SK-N-MC (cell line): ENCODE measurements at regions not wholly inside any gene's neighbourhood (a gene's known extent, or its start where the extent isn't known, plus 50 kb on each side); places are given as distances from the start of the nearest gene placed in this dataset.

Source experiments
- DNase-seq: peaks from one replicate; pipeline ENCODE4 v3.0.0-alpha.2; 2011; ENCODE audit warnings: low read depth, low spot score
- H3K27ac ChIP-seq: fragments of 200-600 bp; sonication (generic); 2 replicates; pipeline ENCODE4 v1.5.1; 2016; ENCODE audit warnings: mixed run types
- H3K36me3 ChIP-seq: fragments of 200-600 bp; sonication (generic); 2 replicates; pipeline ENCODE4 v1.6.1; 2017; ENCODE audit warnings: antibody characterized with exemption, low read length, mixed read lengths; ENCODE audit not compliant: insufficient read depth
- H3K4me3 ChIP-seq: fragments of 200-600 bp; sonication (generic); 2 replicates; pipeline ENCODE4 v1.5.1; 2016
- H3K9ac ChIP-seq: fragments of 200-600 bp; sonication (generic); 2 replicates; pipeline ENCODE4 v1.8.0; 2017; ENCODE audit warnings: mixed run types, mixed read lengths; ENCODE audit not compliant: insufficient read length
- H3K9me3 ChIP-seq: fragments of 200-600 bp; sonication (generic); 2 replicates; pipeline ENCODE4 v1.6.1; 2017; ENCODE audit warnings: low read depth, mild to moderate bottlenecking, antibody characterized with exemption, low read length, moderate library complexity, mixed read lengths
- EZH2 ChIP-seq: fragments of 200-600 bp; sonication (generic); IDR thresholded peaks from one replicate; pipeline ENCODE4 v1.6.1; 2017; ENCODE audit warnings: antibody characterized with exemption
- FOXP2 ChIP-seq: optimal IDR thresholded peaks from 2 replicates; pipeline ENCODE3; 2011; ENCODE audit warnings: mild to moderate bottlenecking, moderate library complexity; ENCODE audit not compliant: insufficient read depth; ENCODE audit errors: extremely low read length, control extremely low read depth
- POLR2AphosphoS5 ChIP-seq: IDR thresholded peaks from 2 replicates; pipeline ENCODE4 v1.6.1; 2012; ENCODE audit warnings: mild to moderate bottlenecking, low read depth, low read length, borderline replicate concordance

GRCh38 chr2:14517731-14518130 lies 114.8 kb upstream of the LRATD1 start:
- H3K9me3 ChIP-seq, result no peaks in the 10 kb centered on the region
- H3K36me3 ChIP-seq, result no peaks in the 10 kb centered on the region
- DNase-seq, result no peak
- H3K9ac ChIP-seq, result no peak overlapping the region
- H3K27ac ChIP-seq, result no peak overlapping the region
- no peak overlapping the region for H3K4me3 ChIP-seq
- TF ChIP-seq POLR2AphosphoS5 (no peak), FOXP2 (no peak), EZH2 (no peak)

GRCh38 chr2:14520385-14520945 lies 112.1 kb upstream of the LRATD1 start:
- no peaks in the 10 kb centered on the region for H3K9me3 ChIP-seq
- H3K27ac ChIP-seq, result no peak overlapping the region
- no peak for DNase-seq
- H3K9ac ChIP-seq, result no peak overlapping the region
- H3K36me3 ChIP-seq, result no peaks in the 10 kb centered on the region
- TF ChIP-seq POLR2AphosphoS5 (no peak), FOXP2 (no peak), EZH2 (no peak)
- H3K4me3 ChIP-seq, result no peak overlapping the region

DNA sequence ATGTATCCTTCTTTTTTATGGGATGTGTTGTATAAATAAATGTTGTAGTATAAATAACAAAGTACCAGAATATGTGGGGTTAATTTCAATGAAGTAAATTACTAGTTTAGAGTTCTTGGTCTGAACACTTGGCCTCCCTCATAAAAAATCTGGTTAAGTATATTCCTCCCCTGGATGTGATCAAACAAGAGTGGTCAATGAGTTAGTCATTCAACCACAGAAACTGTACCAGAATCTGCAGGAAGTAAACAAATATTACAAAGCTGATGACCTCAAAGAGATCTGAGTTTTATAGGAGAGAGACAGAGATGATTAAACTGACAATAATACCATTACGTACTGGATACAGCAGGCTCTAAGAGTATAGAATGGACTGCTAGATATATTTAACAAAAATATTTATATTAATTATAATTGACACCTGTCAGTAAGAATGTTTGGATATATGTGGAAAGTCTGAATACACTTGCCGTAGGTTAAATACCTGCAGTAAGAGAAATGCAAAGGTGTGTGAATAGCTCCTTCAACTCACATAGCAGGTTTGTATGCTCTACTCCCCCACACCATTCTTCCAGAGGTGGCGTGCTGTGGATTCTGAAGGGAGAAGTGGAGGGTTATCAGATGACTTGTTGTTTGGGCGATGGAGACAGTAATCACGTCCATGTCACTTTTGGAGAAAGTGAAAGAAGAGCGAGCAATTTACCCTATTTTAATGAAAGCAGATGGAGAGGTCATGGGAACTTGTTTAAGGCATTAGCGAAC lies 108.3 kb upstream of the LRATD1 start:
- Histone ChIP-seq H3K27ac (no peak overlapping the region), H3K36me3 (no peaks in the 10 kb centered on the region), H3K9ac (no peak overlapping the region), H3K4me3 (no peak overlapping the region), H3K9me3 (no peaks in the 10 kb centered on the region)
- DNase-seq, result no peak
- TF ChIP-seq FOXP2 (no peak), POLR2AphosphoS5 (no peak), EZH2 (no peak)

GRCh38 chr2:14524803-14525080 lies 107.8 kb upstream of the LRATD1 start:
- no peak overlapping the region for H3K27ac ChIP-seq
- DNase-seq, result no peak
- H3K4me3 ChIP-seq, result no peak overlapping the region
- no peaks in the 10 kb centered on the region for H3K9me3 ChIP-seq
- H3K9ac ChIP-seq, result no peak overlapping the region
- no peaks in the 10 kb centered on the region for H3K36me3 ChIP-seq
- no peak for TF ChIP-seq EZH2
- TF ChIP-seq POLR2AphosphoS5, result no peak
- no peak for TF ChIP-seq FOXP2

DNA sequence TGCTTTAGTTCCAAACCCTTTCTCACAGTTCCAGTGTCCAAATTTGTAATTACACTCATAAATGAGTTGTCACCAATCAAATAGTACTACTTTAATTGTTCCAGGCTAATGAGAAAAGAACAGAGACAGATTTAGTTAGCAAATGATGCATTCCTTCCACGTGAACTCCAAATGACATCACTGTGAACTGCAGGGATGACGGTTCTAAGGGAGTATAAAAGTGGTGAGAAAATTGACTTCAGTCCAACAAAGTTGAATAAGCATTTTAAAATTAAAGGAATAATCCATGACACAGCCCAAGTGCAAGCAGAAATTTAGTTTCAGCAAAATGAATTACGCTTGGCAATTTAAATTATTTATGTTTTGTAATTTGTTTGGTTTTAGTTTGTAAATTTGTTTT lies 102.0 kb upstream of the LRATD1 start:
- no peaks in the 10 kb centered on the region for H3K9me3 ChIP-seq
- no peak for TF ChIP-seq EZH2
- TF ChIP-seq POLR2AphosphoS5, result no peak
- TF ChIP-seq FOXP2, result no peak
- H3K4me3 ChIP-seq, result no peak overlapping the region
- no peak overlapping the region for H3K9ac ChIP-seq
- H3K27ac ChIP-seq, result no peak overlapping the region
- DNase-seq, result no peak
- no peaks in the 10 kb centered on the region for H3K36me3 ChIP-seq

DNA sequence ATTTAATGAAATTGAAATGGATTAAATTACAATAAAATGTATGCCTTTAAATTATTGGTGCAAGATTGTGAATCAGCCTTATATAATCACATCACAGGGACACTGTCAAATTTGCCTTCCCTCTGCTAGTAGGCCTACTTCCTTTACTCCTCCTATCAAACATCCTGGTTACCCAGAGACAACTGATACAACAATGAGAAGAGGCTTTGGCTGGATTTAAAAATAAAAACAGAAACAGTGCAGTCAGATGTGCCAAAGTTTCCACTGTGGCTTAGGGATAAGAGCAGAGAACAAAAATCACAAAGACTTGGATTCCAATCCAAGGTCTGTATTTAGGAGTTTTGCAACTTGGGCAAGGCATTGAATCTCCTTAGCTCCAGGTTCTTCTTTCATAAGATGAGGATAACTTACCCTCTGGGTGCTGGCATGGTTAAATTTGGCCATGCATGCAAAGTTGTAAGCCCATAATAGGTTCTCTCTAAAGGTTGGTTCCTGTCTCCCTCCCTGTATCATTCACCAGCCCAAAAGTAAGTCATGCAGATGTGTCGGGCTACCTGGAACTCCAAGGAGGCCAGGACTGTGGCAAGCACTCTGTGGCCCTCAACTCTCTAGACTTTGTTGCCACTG lies 99.3 kb upstream of the LRATD1 start:
- TF ChIP-seq FOXP2, result no peak
- no peak for TF ChIP-seq EZH2
- TF ChIP-seq POLR2AphosphoS5, result no peak
- H3K9me3 ChIP-seq, result no peaks in the 10 kb centered on the region
- no peak for DNase-seq
- H3K27ac ChIP-seq, result no peak overlapping the region
- H3K9ac ChIP-seq, result no peak overlapping the region
- H3K36me3 ChIP-seq, result no peaks in the 10 kb centered on the region
- H3K4me3 ChIP-seq, result no peak overlapping the region

GRCh38 chr2:14535156-14535555 lies 97.4 kb upstream of the LRATD1 start:
- Histone ChIP-seq H3K27ac (no peak overlapping the region), H3K4me3 (no peak overlapping the region), H3K9me3 (no peaks in the 10 kb centered on the region), H3K9ac (no peak overlapping the region), H3K36me3 (no peaks in the 10 kb centered on the region)
- no peak for TF ChIP-seq POLR2AphosphoS5
- no peak for TF ChIP-seq FOXP2
- TF ChIP-seq EZH2, result no peak
- no peak for DNase-seq

DNA sequence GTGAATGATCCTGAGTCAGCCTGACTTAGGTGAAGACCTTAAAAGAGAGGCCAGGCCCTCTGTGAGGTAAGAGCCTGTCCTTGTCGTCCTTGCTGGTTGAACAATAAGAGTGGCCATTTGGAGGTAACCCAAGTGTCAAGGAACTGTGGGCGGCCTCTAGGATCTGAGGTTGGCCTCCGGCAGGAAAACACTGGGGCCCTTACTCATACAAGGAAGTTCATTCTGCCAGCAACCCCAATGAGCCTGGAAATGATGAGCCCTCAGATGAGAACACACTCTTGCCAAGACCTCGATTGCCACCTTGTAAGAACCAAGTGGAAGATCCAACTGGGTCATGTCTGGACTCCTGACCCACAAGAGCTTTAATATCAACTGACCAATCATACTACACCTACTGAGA lies 95.5 kb upstream of the LRATD1 start:
- no peaks in the 10 kb centered on the region for H3K9me3 ChIP-seq
- no peaks in the 10 kb centered on the region for H3K36me3 ChIP-seq
- no peak overlapping the region for H3K4me3 ChIP-seq
- H3K27ac ChIP-seq, result no peak overlapping the region
- H3K9ac ChIP-seq, result no peak overlapping the region
- no peak for DNase-seq
- TF ChIP-seq FOXP2, result no peak
- TF ChIP-seq EZH2, result no peak

- H3K27ac ChIP-seq, result no peak overlapping the region
- no peak overlapping the region for H3K4me3 ChIP-seq
- no peaks in the 10 kb centered on the region for H3K36me3 ChIP-seq
- DNase-seq, result no peak
- H3K9me3 ChIP-seq, result no peaks in the 10 kb centered on the region
- H3K9ac ChIP-seq, result no peak overlapping the region
- no peak for TF ChIP-seq FOXP2
- TF ChIP-seq POLR2AphosphoS5, result no peak
- TF ChIP-seq EZH2, result no peak
Observed at GRCh38 chr2:14540015-14540414, 92.5 kb upstream of the LRATD1 start.
